ENCODE measurements at regions not wholly inside any gene's neighbourhood (a gene's known extent, or its start where the extent isn't known, plus 50 kb on each side); places are given as distances from the start of the nearest gene placed in this dataset.

DNA sequence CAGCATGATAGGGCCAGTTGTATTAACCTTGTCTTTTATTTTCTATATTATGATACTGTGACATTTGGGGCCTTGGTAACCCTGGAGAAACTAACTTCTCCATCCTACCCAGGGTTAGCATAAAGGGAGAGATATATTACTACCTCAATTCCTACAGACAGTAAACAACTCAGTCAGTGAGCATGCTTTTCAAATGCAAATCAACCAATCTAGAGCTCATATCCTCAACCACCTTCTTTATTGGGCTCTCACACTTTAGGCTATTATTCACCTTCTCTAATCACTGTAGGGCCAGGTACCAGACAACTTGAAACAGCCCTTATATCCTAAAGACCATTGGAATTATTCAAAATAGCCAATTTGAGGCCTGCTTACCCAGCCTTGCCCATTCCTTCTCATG, 477.6 kb downstream of the PTPRC start:
- H3K36me3 ChIP-seq: no peaks in the 10 kb centered on the region
- no peak overlapping the region for H3K27ac ChIP-seq
- no peaks in the 10 kb centered on the region for H3K4me1 ChIP-seq
- no peak overlapping the region for H3K4me3 ChIP-seq
- TF ChIP-seq, protein P1, sequence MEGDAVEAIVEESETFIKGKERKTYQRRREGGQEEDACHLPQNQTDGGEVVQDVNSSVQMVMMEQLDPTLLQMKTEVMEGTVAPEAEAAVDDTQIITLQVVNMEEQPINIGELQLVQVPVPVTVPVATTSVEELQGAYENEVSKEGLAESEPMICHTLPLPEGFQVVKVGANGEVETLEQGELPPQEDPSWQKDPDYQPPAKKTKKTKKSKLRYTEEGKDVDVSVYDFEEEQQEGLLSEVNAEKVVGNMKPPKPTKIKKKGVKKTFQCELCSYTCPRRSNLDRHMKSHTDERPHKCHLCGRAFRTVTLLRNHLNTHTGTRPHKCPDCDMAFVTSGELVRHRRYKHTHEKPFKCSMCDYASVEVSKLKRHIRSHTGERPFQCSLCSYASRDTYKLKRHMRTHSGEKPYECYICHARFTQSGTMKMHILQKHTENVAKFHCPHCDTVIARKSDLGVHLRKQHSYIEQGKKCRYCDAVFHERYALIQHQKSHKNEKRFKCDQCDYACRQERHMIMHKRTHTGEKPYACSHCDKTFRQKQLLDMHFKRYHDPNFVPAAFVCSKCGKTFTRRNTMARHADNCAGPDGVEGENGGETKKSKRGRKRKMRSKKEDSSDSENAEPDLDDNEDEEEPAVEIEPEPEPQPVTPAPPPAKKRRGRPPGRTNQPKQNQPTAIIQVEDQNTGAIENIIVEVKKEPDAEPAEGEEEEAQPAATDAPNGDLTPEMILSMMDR (IDR thresholded peaks at IDR 0.05): no peak
- no peak for TF ChIP-seq EP300 (IDR thresholded peaks at IDR 0.05)
- TF ChIP-seq POLR2AphosphoS5 (IDR thresholded peaks at IDR 0.05): no peak
- TF ChIP-seq POLR2A (IDR thresholded peaks at IDR 0.05): no peak
- no peak for DNase-seq (ENCODE audit: low spot score in 2 of 2)
- H3K9me3 ChIP-seq: no peaks in the 10 kb centered on the region
- no peaks in the 10 kb centered on the region for H3K27me3 ChIP-seq

DNA sequence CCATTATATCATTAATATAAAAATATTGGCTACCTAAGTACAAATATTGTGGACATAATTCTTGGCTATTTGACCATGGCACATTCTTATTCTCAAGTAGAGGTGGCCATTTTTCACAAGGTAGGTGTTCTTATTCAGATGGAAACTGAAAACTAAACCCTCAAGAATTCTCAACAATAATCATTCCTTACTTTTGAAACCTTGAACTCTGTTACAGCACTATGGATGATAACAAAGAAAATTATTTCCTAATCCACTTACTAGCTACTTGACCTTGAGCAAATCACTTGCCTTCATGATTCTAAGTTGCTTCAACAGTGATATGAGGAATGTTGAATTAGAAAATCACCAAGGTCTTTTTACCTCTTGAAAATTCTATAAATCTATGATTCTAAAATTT, 482.2 kb downstream of the PTPRC start:
- no peaks in the 10 kb centered on the region for H3K36me3 ChIP-seq
- no peak overlapping the region for H3K4me3 ChIP-seq
- H3K4me1 ChIP-seq: no peaks in the 10 kb centered on the region
- no peak for TF ChIP-seq EP300 (IDR thresholded peaks at IDR 0.05)
- TF ChIP-seq POLR2A (IDR thresholded peaks at IDR 0.05): no peak
- no peak for TF ChIP-seq POLR2AphosphoS5 (IDR thresholded peaks at IDR 0.05)
- TF ChIP-seq, protein P1 (IDR thresholded peaks at IDR 0.05): no peak
- no peak for DNase-seq (ENCODE audit: low spot score in 2 of 2)
- no peak overlapping the region for H3K27ac ChIP-seq
- no peaks in the 10 kb centered on the region for H3K9me3 ChIP-seq
- no peaks in the 10 kb centered on the region for H3K27me3 ChIP-seq

DNA sequence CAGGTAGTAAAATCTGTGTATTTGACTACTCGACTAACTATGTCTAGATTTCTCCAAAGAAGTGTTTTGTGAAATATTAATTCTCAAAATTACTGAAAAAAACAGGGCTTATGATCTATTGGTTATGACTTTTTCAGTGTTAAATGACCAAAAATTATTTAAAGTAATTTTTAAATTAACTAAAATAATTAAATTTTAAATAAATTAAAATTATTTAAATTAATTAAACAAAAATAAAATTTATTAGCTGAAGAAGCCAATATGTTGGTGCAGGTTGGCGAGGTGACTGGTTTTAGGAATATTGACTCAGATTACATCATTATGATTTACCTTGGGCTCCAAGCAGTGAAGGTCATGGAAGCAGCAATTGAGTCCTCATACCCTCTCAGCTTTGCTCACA, 483.2 kb downstream of the PTPRC start:
- no peak for DNase-seq (ENCODE audit: low spot score in 2 of 2)
- 80% methylated on average over 2 of the region's 2 CpGs for WGBS
- Histone ChIP-seq H3K36me3 (no peaks in the 10 kb centered on the region), H3K27ac (no peak overlapping the region), H3K9me3 (no peaks in the 10 kb centered on the region), H3K4me3 (no peak overlapping the region), H3K27me3 (no peaks in the 10 kb centered on the region), H3K4me1 (no peaks in the 10 kb centered on the region)
- TF ChIP-seq POLR2AphosphoS5 (IDR thresholded peaks at IDR 0.05) (no peak), POLR2A (IDR thresholded peaks at IDR 0.05) (no peak)

DNA sequence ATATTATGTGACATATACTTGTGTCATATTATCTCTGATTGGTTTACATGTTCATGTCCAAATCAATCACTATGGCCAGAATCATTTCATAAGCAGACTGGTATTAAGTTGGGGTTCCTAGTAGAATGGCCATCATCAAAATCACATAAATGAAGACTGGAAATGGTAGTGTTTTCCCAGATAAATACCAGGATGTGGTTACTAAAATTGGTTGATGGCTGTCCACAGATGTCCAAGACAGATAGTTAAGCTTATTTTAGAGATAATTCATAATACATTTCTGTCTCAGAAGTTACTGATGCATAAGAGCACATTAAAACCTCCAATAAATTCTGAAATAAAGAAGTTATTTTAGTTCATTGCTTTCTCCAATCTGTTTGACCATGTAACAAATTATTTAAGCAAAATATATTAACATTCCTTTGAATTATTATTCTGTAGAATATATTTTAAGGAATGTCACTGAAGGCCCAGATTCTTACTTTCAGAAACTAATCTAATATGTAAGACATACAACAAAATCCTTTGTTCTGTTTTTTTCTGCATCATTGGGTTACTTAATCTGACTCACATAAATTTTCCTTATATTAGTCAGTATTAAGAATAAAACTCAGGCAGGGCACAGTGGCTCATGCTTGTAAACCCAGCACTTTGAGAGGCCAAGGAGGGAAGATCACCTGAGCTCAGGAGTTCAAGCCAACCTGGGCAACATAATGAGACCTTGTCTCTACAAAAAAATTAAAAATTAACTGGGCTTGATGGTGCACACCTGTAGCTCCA, 483.9 kb downstream of the PTPRC start:
- TF ChIP-seq POLR2AphosphoS5 (IDR thresholded peaks at IDR 0.05) (no peak), POLR2A (IDR thresholded peaks at IDR 0.05) (no peak), EP300 (IDR thresholded peaks at IDR 0.05) (no peak)
- TF ChIP-seq, protein P1 (IDR thresholded peaks at IDR 0.05): no peak
- no peaks in the 10 kb centered on the region for H3K27me3 ChIP-seq
- no peaks in the 10 kb centered on the region for H3K9me3 ChIP-seq
- H3K27ac ChIP-seq: no peak overlapping the region
- no peaks in the 10 kb centered on the region for H3K36me3 ChIP-seq
- H3K4me3 ChIP-seq: no peak overlapping the region
- H3K4me1 ChIP-seq: no peaks in the 10 kb centered on the region
- no peak for DNase-seq (ENCODE audit: low spot score in 2 of 2)

DNA sequence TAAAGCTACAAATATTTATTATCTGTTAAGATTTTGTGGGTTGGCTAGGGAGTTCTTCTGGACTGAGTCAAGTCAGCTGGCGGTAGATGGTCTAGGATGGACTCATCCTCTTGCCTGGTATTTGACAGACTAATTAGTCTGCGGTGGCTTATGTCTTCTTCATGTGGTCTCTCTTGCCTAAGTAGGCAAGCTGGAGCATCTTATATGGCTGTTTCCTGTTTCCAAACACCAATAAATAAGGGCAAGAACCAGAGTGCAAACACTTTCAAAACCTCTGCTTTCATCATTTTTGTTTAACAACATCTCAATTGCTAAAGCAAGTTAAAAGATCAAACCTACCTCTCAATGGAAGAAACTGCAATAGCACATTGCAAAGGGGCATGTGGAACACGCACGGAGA, 484.8 kb downstream of the PTPRC start:
- no peak for TF ChIP-seq POLR2AphosphoS5 (IDR thresholded peaks at IDR 0.05)
- TF ChIP-seq, protein P1 (IDR thresholded peaks at IDR 0.05): no peak
- no peak for TF ChIP-seq EP300 (IDR thresholded peaks at IDR 0.05)
- TF ChIP-seq POLR2A (IDR thresholded peaks at IDR 0.05): no peak
- no peaks in the 10 kb centered on the region for H3K9me3 ChIP-seq
- H3K27me3 ChIP-seq: no peaks in the 10 kb centered on the region
- H3K27ac ChIP-seq: no peak overlapping the region
- DNase-seq (ENCODE audit: low spot score in 2 of 2): no peak
- no peaks in the 10 kb centered on the region for H3K36me3 ChIP-seq
- no peaks in the 10 kb centered on the region for H3K4me1 ChIP-seq
- WGBS: 93% methylated on average over 4 of the region's 4 CpGs
- no peak overlapping the region for H3K4me3 ChIP-seq

DNA sequence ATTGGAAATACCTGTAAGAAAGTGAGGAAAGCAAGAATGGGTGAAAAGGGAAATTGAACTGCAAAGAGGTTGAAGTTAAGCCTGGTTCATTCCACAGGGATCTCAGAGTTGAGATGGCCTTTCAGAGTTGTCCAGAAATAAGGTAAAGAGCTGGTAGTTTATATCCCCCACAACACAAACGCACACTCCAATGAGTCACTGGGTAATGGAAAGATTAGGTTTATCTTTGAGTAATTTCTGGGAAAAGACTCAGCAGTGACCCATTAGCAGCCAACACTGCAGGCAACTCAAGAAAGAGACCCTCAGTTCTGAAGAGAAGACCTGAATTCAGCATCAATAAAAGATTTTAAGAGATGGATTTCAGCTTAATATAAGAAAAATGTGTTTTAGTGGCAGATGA, 485.5 kb downstream of the PTPRC start:
- 87% methylated on average over 1 of the region's 1 CpG for WGBS
- DNase-seq (ENCODE audit: low spot score in 2 of 2): no peak
- no peaks in the 10 kb centered on the region for H3K36me3 ChIP-seq
- H3K9me3 ChIP-seq: no peaks in the 10 kb centered on the region
- no peak overlapping the region for H3K27ac ChIP-seq
- no peaks in the 10 kb centered on the region for H3K4me1 ChIP-seq
- H3K27me3 ChIP-seq: no peaks in the 10 kb centered on the region
- H3K4me3 ChIP-seq: no peak overlapping the region
- TF ChIP-seq POLR2AphosphoS5 (IDR thresholded peaks at IDR 0.05) (no peak), EP300 (IDR thresholded peaks at IDR 0.05) (no peak), POLR2A (IDR thresholded peaks at IDR 0.05) (no peak)
- TF ChIP-seq, protein P1 (IDR thresholded peaks at IDR 0.05): no peak

Data from suprapubic skin (tissue), 4 donors.